ENCODE measurements at regions not wholly inside any gene's neighbourhood (a gene's known extent, or its start where the extent isn't known, plus 50 kb on each side); places are given as distances from the start of the nearest gene placed in this dataset.

GRCh38 chr4:123867910-123868587 lies 471.5 kb downstream of the SPRY1 start:
- TF ChIP-seq CTCF (IDR thresholded peaks at IDR 0.05), result no peak
- TF ChIP-seq POLR2AphosphoS5 (IDR thresholded peaks at IDR 0.05), result no peak
- no peak for TF ChIP-seq POLR2A (IDR thresholded peaks at IDR 0.05)
- TF ChIP-seq EP300 (IDR thresholded peaks at IDR 0.05), result no peak

All from suprapubic skin (tissue), 4 donors.